ENCODE measurements at regions not wholly inside any gene's neighbourhood (a gene's known extent, or its start where the extent isn't known, plus 50 kb on each side); places are given as distances from the start of the nearest gene placed in this dataset.

GRCh38 chr4:144318797-144319196 is 178.3 kb upstream of the GYPA start:
- ATAC-seq (ENCODE audit: low FRiP score) (no peak), DNase-seq (no peak)
- Histone ChIP-seq H3K36me3 (ENCODE audit: control insufficient read depth in 1 of 2, insufficient read depth in 2 of 2, low read length in 1 of 2) (no peaks in the 10 kb centered on the region), H3K9me3 (ENCODE audit: control insufficient read depth, low read length) (peaks cover 5% of the 10 kb centered on the region), H3K4me3 (ENCODE audit: low read length in 2 of 2) (no peak overlapping the region), H3K27ac (ENCODE audit: low read depth in 1 of 2, low read length in 2 of 2) (no peak overlapping the region), H3K4me1 (ENCODE audit: control insufficient read depth in 1 of 2, insufficient read depth in 2 of 2, low read length in 2 of 2) (no peaks in the 10 kb centered on the region), H3K27me3 (ENCODE audit: control insufficient read depth in 1 of 2, insufficient read depth in 2 of 2, low read length in 1 of 2) (no peaks in the 10 kb centered on the region)
- 61 to 63% methylated on average over 3 of the region's 3 CpGs for WGBS, 2 donors
- intact Hi-C loops (cut with DNase I): no loop called here

DNA sequence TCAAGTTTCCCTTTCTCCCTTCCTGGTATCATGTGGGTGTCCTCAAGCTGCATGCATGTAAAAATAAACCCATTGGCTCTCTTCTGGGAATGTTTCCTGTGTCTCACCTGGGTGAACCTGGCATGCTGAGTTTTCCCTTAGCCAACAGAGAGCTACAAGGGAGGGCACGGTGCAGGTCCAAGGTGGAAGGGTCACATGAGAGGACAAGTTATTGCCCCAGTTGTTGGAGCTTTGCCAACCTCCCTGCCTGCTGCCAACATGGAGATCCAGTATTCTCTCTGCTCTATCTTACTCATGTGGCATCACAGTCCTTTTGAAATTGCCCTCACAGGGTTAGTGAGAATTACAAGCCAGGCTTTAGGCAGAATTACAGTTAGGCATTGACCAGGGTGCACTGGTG is 196.1 kb upstream of the GYPA start:
- intact Hi-C loops (cut with DNase I): no loop called here
- ATAC-seq (ENCODE audit: low FRiP score) (no peak), DNase-seq (peak in 1 of 2 donors; percentile 33)
- Histone ChIP-seq H3K9me3 (ENCODE audit: control insufficient read depth, low read length) (peaks cover 4% of the 10 kb centered on the region), H3K36me3 (ENCODE audit: control insufficient read depth in 1 of 2, insufficient read depth in 2 of 2, low read length in 1 of 2) (no peaks in the 10 kb centered on the region), H3K4me1 (ENCODE audit: control insufficient read depth in 1 of 2, insufficient read depth in 2 of 2, low read length in 2 of 2) (no peaks in the 10 kb centered on the region), H3K27ac (ENCODE audit: low read depth in 1 of 2, low read length in 2 of 2) (no peak overlapping the region), H3K27me3 (ENCODE audit: control insufficient read depth in 1 of 2, insufficient read depth in 2 of 2, low read length in 1 of 2) (no peaks in the 10 kb centered on the region), H3K4me3 (ENCODE audit: low read length in 2 of 2) (no peak overlapping the region)
- 68 to 75% methylated on average over 1 of the region's 1 CpG for WGBS, 2 donors

GRCh38 chr4:144338148-144338547 is 197.6 kb upstream of the GYPA start:
- H3K36me3 ChIP-seq (ENCODE audit: control insufficient read depth in 1 of 2, insufficient read depth in 2 of 2, low read length in 1 of 2): no peaks in the 10 kb centered on the region
- H3K4me3 ChIP-seq (ENCODE audit: low read length in 2 of 2): no peak overlapping the region
- H3K27ac ChIP-seq (ENCODE audit: low read depth in 1 of 2, low read length in 2 of 2): no peak overlapping the region
- DNase-seq: no peak
- no peaks in the 10 kb centered on the region for H3K27me3 ChIP-seq (ENCODE audit: control insufficient read depth in 1 of 2, insufficient read depth in 2 of 2, low read length in 1 of 2)
- no peaks in the 10 kb centered on the region for H3K4me1 ChIP-seq (ENCODE audit: control insufficient read depth in 1 of 2, insufficient read depth in 2 of 2, low read length in 2 of 2)
- H3K9me3 ChIP-seq (ENCODE audit: control insufficient read depth, low read length): peaks cover 4% of the 10 kb centered on the region
- ATAC-seq (ENCODE audit: low FRiP score): no peak
- intact Hi-C loops (cut with DNase I): no loop called here

- no peaks in the 10 kb centered on the region for H3K27me3 ChIP-seq (ENCODE audit: control insufficient read depth in 1 of 2, insufficient read depth in 2 of 2, low read length in 1 of 2)
- DNase-seq (no peak), ATAC-seq (ENCODE audit: low FRiP score) (no peak)
- no peak overlapping the region for H3K4me3 ChIP-seq (ENCODE audit: low read length in 2 of 2)
- H3K4me1 ChIP-seq (ENCODE audit: control insufficient read depth in 1 of 2, insufficient read depth in 2 of 2, low read length in 2 of 2): no peaks in the 10 kb centered on the region
- 95 to 96% methylated on average over 2 of the region's 2 CpGs for WGBS, 2 donors
- peaks cover 4% of the 10 kb centered on the region for H3K9me3 ChIP-seq (ENCODE audit: control insufficient read depth, low read length)
- no peak overlapping the region for H3K27ac ChIP-seq (ENCODE audit: low read depth in 1 of 2, low read length in 2 of 2)
- intact Hi-C loops (cut with DNase I): no loop called here
- H3K36me3 ChIP-seq (ENCODE audit: control insufficient read depth in 1 of 2, insufficient read depth in 2 of 2, low read length in 1 of 2): no peaks in the 10 kb centered on the region
Observed at GRCh38 chr4:144338834-144339233, 198.3 kb upstream of the GYPA start.

GRCh38 chr4:144340931-144341330 is 200.4 kb upstream of the GYPA start:
- ATAC-seq (ENCODE audit: low FRiP score) (no peak), DNase-seq (no peak)
- intact Hi-C loops (cut with DNase I): no loop called here
- Histone ChIP-seq H3K36me3 (ENCODE audit: control insufficient read depth in 1 of 2, insufficient read depth in 2 of 2, low read length in 1 of 2) (no peaks in the 10 kb centered on the region), H3K4me1 (ENCODE audit: control insufficient read depth in 1 of 2, insufficient read depth in 2 of 2, low read length in 2 of 2) (no peaks in the 10 kb centered on the region), H3K4me3 (ENCODE audit: low read length in 2 of 2) (no peak overlapping the region), H3K27me3 (ENCODE audit: control insufficient read depth in 1 of 2, insufficient read depth in 2 of 2, low read length in 1 of 2) (no peaks in the 10 kb centered on the region), H3K9me3 (ENCODE audit: control insufficient read depth, low read length) (peaks cover 4% of the 10 kb centered on the region), H3K27ac (ENCODE audit: low read depth in 1 of 2, low read length in 2 of 2) (no peak overlapping the region)
- 90 to 98% methylated on average over 2 of the region's 2 CpGs for WGBS, 2 donors

DNA sequence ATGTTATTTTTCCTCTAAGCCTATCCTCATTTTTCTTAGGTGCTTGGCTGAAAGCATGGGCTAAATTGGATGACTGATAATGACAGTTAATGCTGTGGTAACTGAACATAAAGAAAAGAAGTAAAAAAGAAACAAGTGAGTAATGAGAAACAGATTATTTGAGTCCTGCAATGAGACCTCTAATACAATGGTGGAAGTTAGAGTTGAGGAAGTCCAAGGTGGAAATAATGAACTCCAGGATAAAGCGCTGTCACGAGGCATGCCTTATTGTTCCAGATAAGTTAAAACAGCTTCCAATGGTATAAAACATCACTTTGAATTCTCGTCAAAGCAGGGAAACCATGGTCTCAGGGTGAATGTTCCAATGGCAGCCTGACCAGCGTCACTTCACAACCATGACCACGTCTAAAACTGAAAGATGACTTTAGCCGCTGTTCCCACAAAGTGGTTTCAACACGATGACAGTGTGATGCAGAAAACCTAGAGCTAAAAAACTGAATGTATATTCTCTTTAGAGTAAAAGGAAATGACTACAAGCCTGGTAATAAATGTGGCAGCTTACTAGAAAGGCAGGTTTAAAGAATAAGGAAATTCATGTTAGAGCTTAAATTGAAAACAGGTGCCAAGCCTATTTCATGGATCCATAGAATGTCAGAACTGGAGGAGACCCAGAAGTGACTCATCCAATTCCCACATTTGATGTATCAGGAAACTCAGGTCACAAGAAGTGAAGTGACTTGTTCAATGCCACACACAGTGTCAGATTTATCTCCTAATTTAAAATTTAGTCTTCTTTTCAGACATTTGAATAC is 202.6 kb upstream of the GYPA start:
- no peaks in the 10 kb centered on the region for H3K4me1 ChIP-seq (ENCODE audit: control insufficient read depth in 1 of 2, insufficient read depth in 2 of 2, low read length in 2 of 2)
- H3K9me3 ChIP-seq (ENCODE audit: control insufficient read depth, low read length): peaks cover 4% of the 10 kb centered on the region
- intact Hi-C loops (cut with DNase I): no loop called here
- 70 to 80% methylated on average over 7 of the region's 7 CpGs for WGBS, 2 donors
- ATAC-seq (ENCODE audit: low FRiP score) (no peak), DNase-seq (no peak)
- H3K4me3 ChIP-seq (ENCODE audit: low read length in 2 of 2): no peak overlapping the region
- no peaks in the 10 kb centered on the region for H3K27me3 ChIP-seq (ENCODE audit: control insufficient read depth in 1 of 2, insufficient read depth in 2 of 2, low read length in 1 of 2)
- H3K27ac ChIP-seq (ENCODE audit: low read depth in 1 of 2, low read length in 2 of 2): no peak overlapping the region
- H3K36me3 ChIP-seq (ENCODE audit: control insufficient read depth in 1 of 2, insufficient read depth in 2 of 2, low read length in 1 of 2): no peaks in the 10 kb centered on the region

- Histone ChIP-seq H3K4me1 (ENCODE audit: control insufficient read depth in 1 of 2, insufficient read depth in 2 of 2, low read length in 2 of 2) (no peaks in the 10 kb centered on the region), H3K4me3 (ENCODE audit: low read length in 2 of 2) (no peak overlapping the region), H3K27me3 (ENCODE audit: control insufficient read depth in 1 of 2, insufficient read depth in 2 of 2, low read length in 1 of 2) (no peaks in the 10 kb centered on the region), H3K36me3 (ENCODE audit: control insufficient read depth in 1 of 2, insufficient read depth in 2 of 2, low read length in 1 of 2) (no peaks in the 10 kb centered on the region), H3K27ac (ENCODE audit: low read depth in 1 of 2, low read length in 2 of 2) (no peak overlapping the region), H3K9me3 (ENCODE audit: control insufficient read depth, low read length) (no peaks in the 10 kb centered on the region)
- no peak for ATAC-seq (ENCODE audit: low FRiP score)
- intact Hi-C loops (cut with DNase I): no loop called here
- no peak for DNase-seq
- 66 to 74% methylated on average over 4 of the region's 4 CpGs for WGBS, 2 donors
Observed at GRCh38 chr4:144347121-144347520, 206.6 kb upstream of the GYPA start.

DNA sequence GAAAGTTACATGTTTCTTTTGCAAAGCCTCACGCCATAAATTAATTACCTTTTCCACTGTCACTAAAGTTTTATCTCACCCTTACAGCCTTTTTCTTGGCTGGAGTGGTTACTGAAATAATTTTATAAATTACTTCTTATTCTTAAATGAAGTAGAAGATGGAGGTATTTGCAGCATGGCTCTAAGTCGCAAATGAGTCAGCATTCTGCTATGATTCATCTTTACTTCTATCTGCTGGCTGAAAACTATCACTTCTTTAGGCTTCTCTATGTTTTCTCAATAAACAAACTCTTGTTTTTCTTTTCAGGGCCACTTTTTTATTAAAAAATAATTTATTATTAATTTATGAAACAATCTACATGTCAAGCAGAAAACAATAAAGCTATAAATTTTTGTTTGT is 210.2 kb upstream of the GYPA start:
- H3K9me3 ChIP-seq (ENCODE audit: control insufficient read depth, low read length): no peaks in the 10 kb centered on the region
- H3K4me3 ChIP-seq (ENCODE audit: low read length in 2 of 2): no peak overlapping the region
- no peaks in the 10 kb centered on the region for H3K36me3 ChIP-seq (ENCODE audit: control insufficient read depth in 1 of 2, insufficient read depth in 2 of 2, low read length in 1 of 2)
- ATAC-seq (ENCODE audit: low FRiP score) (no peak), DNase-seq (no peak)
- H3K4me1 ChIP-seq (ENCODE audit: control insufficient read depth in 1 of 2, insufficient read depth in 2 of 2, low read length in 2 of 2): no peaks in the 10 kb centered on the region
- H3K27me3 ChIP-seq (ENCODE audit: control insufficient read depth in 1 of 2, insufficient read depth in 2 of 2, low read length in 1 of 2): no peaks in the 10 kb centered on the region
- 55 to 72% methylated on average over 2 of the region's 2 CpGs for WGBS, 2 donors
- no peak overlapping the region for H3K27ac ChIP-seq (ENCODE audit: low read depth in 1 of 2, low read length in 2 of 2)
- intact Hi-C loops (cut with DNase I): no loop called here

- Histone ChIP-seq H3K36me3 (ENCODE audit: control insufficient read depth in 1 of 2, insufficient read depth in 2 of 2, low read length in 1 of 2) (no peaks in the 10 kb centered on the region), H3K27ac (ENCODE audit: low read depth in 1 of 2, low read length in 2 of 2) (no peak overlapping the region), H3K27me3 (ENCODE audit: control insufficient read depth in 1 of 2, insufficient read depth in 2 of 2, low read length in 1 of 2) (no peaks in the 10 kb centered on the region), H3K9me3 (ENCODE audit: control insufficient read depth, low read length) (no peaks in the 10 kb centered on the region), H3K4me1 (ENCODE audit: control insufficient read depth in 1 of 2, insufficient read depth in 2 of 2, low read length in 2 of 2) (no peaks in the 10 kb centered on the region), H3K4me3 (ENCODE audit: low read length in 2 of 2) (no peak overlapping the region)
- ATAC-seq (ENCODE audit: low FRiP score) (no peak), DNase-seq (no peak)
- intact Hi-C loops (cut with DNase I): no loop called here
- 63 to 78% methylated on average over 3 of the region's 3 CpGs for WGBS, 2 donors
Observed at GRCh38 chr4:144351306-144351705, 210.8 kb upstream of the GYPA start.

Data from aorta (tissue), 5 donors.